ENCODE measurements at regions not wholly inside any gene's neighbourhood (a gene's known extent, or its start where the extent isn't known, plus 50 kb on each side); places are given as distances from the start of the nearest gene placed in this dataset.
A peak's percentile ranks its signal among the peaks of the same experiment; 100 is the strongest.

- TF ChIP-seq CTCF (IDR thresholded peaks at IDR 0.05; ENCODE audit: low read depth, low read length) = no peak
- DNase-seq (ENCODE audit: extremely low read depth, low read depth) = no peak
Observed at GRCh38 chr4:138028923-138029322, 213.2 kb downstream of the SLC7A11 start.

GRCh38 chr4:138021139-138021830, 220.9 kb downstream of the SLC7A11 start:
- TF ChIP-seq CTCF (IDR thresholded peaks at IDR 0.05; ENCODE audit: low read depth, low read length) = no peak

GRCh38 chr4:138014590-138015288, 227.4 kb downstream of the SLC7A11 start:
- TF ChIP-seq CTCF (IDR thresholded peaks at IDR 0.05; ENCODE audit: low read depth, low read length) = no peak
- DNase-seq (ENCODE audit: extremely low read depth, low read depth) = no peak

More at GRCh38 chr4:138021139-138021830, 220.9 kb downstream of the SLC7A11 start:
- no peak for DNase-seq (ENCODE audit: extremely low read depth, low read depth)

- DNase-seq (ENCODE audit: extremely low read depth, low read depth) = no peak
- no peak for TF ChIP-seq CTCF (IDR thresholded peaks at IDR 0.05; ENCODE audit: low read depth, low read length)
Observed at GRCh38 chr4:138013625-138014024, 228.5 kb downstream of the SLC7A11 start.

- no peak for DNase-seq (ENCODE audit: extremely low read depth, low read depth)
- TF ChIP-seq CTCF (IDR thresholded peaks at IDR 0.05; ENCODE audit: low read depth, low read length) = no peak
Observed at GRCh38 chr4:138010639-138011038, 231.5 kb downstream of the SLC7A11 start.

GRCh38 chr4:138007572-138007971, 234.6 kb downstream of the SLC7A11 start:
- peak; percentile 2 for TF ChIP-seq CTCF (IDR thresholded peaks at IDR 0.05; ENCODE audit: low read depth, low read length)
- no peak for DNase-seq (ENCODE audit: extremely low read depth, low read depth)

- no peak for DNase-seq (ENCODE audit: extremely low read depth, low read depth)
- no peak for TF ChIP-seq CTCF (IDR thresholded peaks at IDR 0.05; ENCODE audit: low read depth, low read length)
Observed at GRCh38 chr4:138005486-138005885, 236.7 kb downstream of the SLC7A11 start.
